Mesenchymal stem cell (in vitro differentiated cells and primary cell): ENCODE measurements at regions not wholly inside any gene's neighbourhood (a gene's known extent, or its start where the extent isn't known, plus 50 kb on each side); places are given as distances from the start of the nearest gene placed in this dataset.
A peak's percentile ranks its signal among the peaks of the same experiment; 100 is the strongest.

ENCODE experiments used
- DNase-seq: peaks from one replicate; pipeline ENCODE4 v3.0.0-alpha.2; 2013
- H2AFZ ChIP-seq: one replicate; pipeline ENCODE4 v1.6.1; 2013; ENCODE audit warnings: low read depth, mild to moderate bottlenecking, control low read depth, inconsistent platforms, low read length, moderate library complexity
- H2AK5ac ChIP-seq: 2 replicates; pipeline ENCODE4 v1.6.1; 2013; ENCODE audit warnings: low read length, moderate library complexity, mild to moderate bottlenecking, inconsistent platforms; ENCODE audit not compliant: severe bottlenecking
- H2BK120ac ChIP-seq: one replicate; pipeline ENCODE4 v1.6.1; 2013; ENCODE audit warnings: low read depth, mild to moderate bottlenecking, inconsistent platforms, low read length, moderate library complexity
- H2BK12ac ChIP-seq, 2 experiments: one replicate each; pipeline ENCODE4 v1.6.1; 2013; ENCODE audit warnings: inconsistent platforms in 2 of 2, low read length in 2 of 2, mild to moderate bottlenecking in 2 of 2, moderate library complexity in 2 of 2, control low read depth in 1 of 2
- H2BK15ac ChIP-seq: one replicate; pipeline ENCODE4 v1.6.1; 2013; ENCODE audit warnings: mild to moderate bottlenecking, low read depth, inconsistent platforms; ENCODE audit not compliant: poor library complexity, severe bottlenecking
- H2BK5ac ChIP-seq: 2 replicates; pipeline ENCODE4 v1.6.1; 2013; ENCODE audit warnings: low read depth, mild to moderate bottlenecking, low read length, control low read depth, inconsistent platforms; ENCODE audit not compliant: poor library complexity, severe bottlenecking
- H3K14ac ChIP-seq, 2 experiments: one replicate each; pipeline ENCODE4 v1.6.1; 2013; ENCODE audit warnings: inconsistent platforms in 2 of 2, low read length in 2 of 2, control low read depth in 1 of 2, mild to moderate bottlenecking in 1 of 2, moderate library complexity in 1 of 2
- H3K18ac ChIP-seq, 2 experiments: one replicate each; pipeline ENCODE4 v1.6.1; 2013; ENCODE audit warnings: inconsistent platforms in 2 of 2, low read length in 2 of 2, control low read depth in 1 of 2, low read depth in 1 of 2, mild to moderate bottlenecking in 1 of 2
- H3K23ac ChIP-seq, 2 experiments: one replicate each; pipeline ENCODE4 v1.6.1; 2013; ENCODE audit warnings: inconsistent platforms in 2 of 2, low read length in 2 of 2, mild to moderate bottlenecking in 2 of 2, moderate library complexity in 2 of 2, control low read depth in 1 of 2
- H3K27ac ChIP-seq: 2 replicates; pipeline ENCODE4 v1.5.1; 2013; ENCODE audit warnings: mild to moderate bottlenecking, moderate library complexity, low read length, control low read depth, inconsistent platforms; ENCODE audit not compliant: poor library complexity, severe bottlenecking
- H3K27me3 ChIP-seq, 2 experiments: 2 replicates each; pipeline versions ENCODE4 v1.6.1 to v1.7.0; 2013; ENCODE audit warnings: low read length in 2 of 2, mild to moderate bottlenecking in 2 of 2, moderate library complexity in 2 of 2, control low read depth in 1 of 2, inconsistent platforms in 1 of 2; ENCODE audit not compliant: control insufficient read depth in 1 of 2, insufficient read depth in 1 of 2
- H3K36me3 ChIP-seq, 2 experiments: 2 replicates each; pipeline versions ENCODE4 v1.6.1 to v1.7.0; 2013; ENCODE audit warnings: low read length in 2 of 2, control low read depth in 1 of 2, inconsistent platforms in 1 of 2, low read depth in 1 of 2, mild to moderate bottlenecking in 1 of 2; ENCODE audit not compliant: insufficient read depth in 2 of 2, control insufficient read depth in 1 of 2
- H3K4ac ChIP-seq, 2 experiments: one replicate each; pipeline ENCODE4 v1.6.1; 2013; ENCODE audit warnings: inconsistent platforms in 2 of 2, low read length in 2 of 2, mild to moderate bottlenecking in 2 of 2, moderate library complexity in 2 of 2, control low read depth in 1 of 2, low read depth in 1 of 2
- H3K4me1 ChIP-seq: 2 replicates; pipeline ENCODE4 v1.6.1; 2013; ENCODE audit warnings: low read depth, low read length, control low read depth; ENCODE audit not compliant: control insufficient read depth, insufficient read depth
- H3K4me2 ChIP-seq: 2 replicates; pipeline ENCODE4 v1.6.1; 2013; ENCODE audit warnings: low read length, mild to moderate bottlenecking, inconsistent platforms; ENCODE audit not compliant: poor library complexity, severe bottlenecking
- H3K4me3 ChIP-seq, 2 experiments: 2 replicates each; pipeline versions ENCODE4 v1.5.1 to v1.7.0; 2013; ENCODE audit warnings: low read length in 2 of 2, mild to moderate bottlenecking in 2 of 2, control low read depth in 1 of 2, low read depth in 1 of 2; ENCODE audit not compliant: insufficient read depth in 1 of 2
- H3K79me1 ChIP-seq: replicated peaks from 2 replicates; pipeline ENCODE4 v1.6.1; 2013; ENCODE audit warnings: mild to moderate bottlenecking, control low read depth, low read length, inconsistent platforms; ENCODE audit not compliant: poor library complexity, severe bottlenecking
- H3K9ac ChIP-seq: 2 replicates; pipeline ENCODE4 v1.7.0; 2013; ENCODE audit warnings: mild to moderate bottlenecking, low read length, moderate library complexity
- H3K9me3 ChIP-seq: 2 replicates; pipeline ENCODE4 v1.7.0; 2013; ENCODE audit warnings: mild to moderate bottlenecking, low read length; ENCODE audit not compliant: control insufficient read depth
- H4K8ac ChIP-seq: one replicate; pipeline ENCODE4 v1.6.1; 2013; ENCODE audit warnings: inconsistent platforms, mild to moderate bottlenecking, low read length, moderate library complexity
- H4K91ac ChIP-seq: one replicate; pipeline ENCODE4 v1.6.1; 2013; ENCODE audit warnings: mild to moderate bottlenecking, low read length, inconsistent platforms
- WGBS: methylation state at CpG from one replicate; pipeline ENCODE4 v1.1.7; 2013; ENCODE audit warnings: mixed read lengths; 5-methylcytosine and 5-hydroxymethylcytosine counted together

GRCh38 chr13:99819967-99820366, 151.6 kb downstream of the ZIC5 start:
- Histone ChIP-seq H3K27me3 (peaks cover 0 to 3% of the 10 kb centered on the region in 2 experiments), H3K9ac (no peak overlapping the region), H2BK15ac (no peak overlapping the region), H3K4me3 (no peak overlapping the region), H4K91ac (no peak overlapping the region), H3K23ac (no peak overlapping the region), H2BK12ac (no peak overlapping the region), H3K18ac (no peak overlapping the region), H3K27ac (no peak overlapping the region), H2BK5ac (no peak overlapping the region), H2AK5ac (no peak overlapping the region), H3K14ac (no peak overlapping the region), H2AFZ (no peak overlapping the region), H3K36me3 (no peaks in the 10 kb centered on the region), H3K79me1 (no peaks in the 10 kb centered on the region), H3K9me3 (peaks cover 3% of the 10 kb centered on the region), H4K8ac (no peak overlapping the region), H2BK120ac (no peak overlapping the region), H3K4ac (no peak overlapping the region), H3K4me2 (no peak overlapping the region), H3K4me1 (no peaks in the 10 kb centered on the region)
- 80% methylated on average over 7 of the region's 7 CpGs for WGBS
- no peak for DNase-seq

DNA sequence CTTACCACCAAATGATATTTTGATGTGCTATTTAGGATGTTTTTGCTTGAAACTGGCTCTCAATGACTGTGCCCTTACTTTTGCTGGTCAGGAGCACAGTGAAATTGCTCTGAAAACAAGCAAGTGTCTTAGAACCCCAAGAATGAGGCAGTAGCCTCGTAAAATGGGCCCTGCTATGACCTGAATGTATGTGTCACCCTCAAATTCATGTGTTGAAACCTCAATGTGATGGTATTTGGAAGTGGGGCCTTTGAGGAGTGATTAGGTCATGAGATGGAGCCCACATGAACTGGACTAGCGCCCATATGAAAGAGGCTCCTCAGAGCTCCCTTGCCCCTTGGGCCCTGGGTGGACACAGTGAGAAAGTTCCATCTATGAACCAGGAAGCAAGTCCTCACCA, 155.2 kb downstream of the ZIC5 start:
- H3K27ac ChIP-seq = no peak overlapping the region
- no peak overlapping the region for H3K23ac ChIP-seq
- no peak overlapping the region for H3K4me2 ChIP-seq
- H3K4me1 ChIP-seq = peaks cover 2% of the 10 kb centered on the region
- H3K4me3 ChIP-seq = no peak overlapping the region
- 58% methylated on average over 2 of the region's 2 CpGs for WGBS
- H3K9me3 ChIP-seq = no peaks in the 10 kb centered on the region
- no peak overlapping the region for H3K14ac ChIP-seq
- no peaks in the 10 kb centered on the region for H3K36me3 ChIP-seq
- H3K4ac ChIP-seq = no peak overlapping the region
- H2BK120ac ChIP-seq = no peak overlapping the region
- no peak overlapping the region for H3K9ac ChIP-seq
- no peak for DNase-seq
- no peak overlapping the region for H2AFZ ChIP-seq
- no peaks in the 10 kb centered on the region for H3K79me1 ChIP-seq
- no peak overlapping the region for H4K91ac ChIP-seq
- peaks cover 0 to 3% of the 10 kb centered on the region in 2 experiments for H3K27me3 ChIP-seq
- no peak overlapping the region for H3K18ac ChIP-seq
- no peak overlapping the region for H4K8ac ChIP-seq
- no peak overlapping the region for H2BK15ac ChIP-seq
- H2BK5ac ChIP-seq = no peak overlapping the region
- H2AK5ac ChIP-seq = no peak overlapping the region
- no peak overlapping the region for H2BK12ac ChIP-seq

GRCh38 chr13:99813336-99814095, 158.1 kb downstream of the ZIC5 start:
- no peak overlapping the region for H3K4ac ChIP-seq
- no peak overlapping the region for H2BK5ac ChIP-seq
- H3K9ac ChIP-seq = no peak overlapping the region
- H2BK12ac ChIP-seq = no peak overlapping the region
- H3K4me2 ChIP-seq = no peak overlapping the region
- peaks cover 0 to 3% of the 10 kb centered on the region in 2 experiments for H3K27me3 ChIP-seq
- no peak overlapping the region for H3K18ac ChIP-seq
- WGBS = 82% methylated on average over 5 of the region's 8 CpGs
- H2AFZ ChIP-seq = no peak overlapping the region
- peak overlapping the region; percentile 66 for H3K27ac ChIP-seq
- H3K14ac ChIP-seq = no peak overlapping the region
- no peak overlapping the region for H2BK120ac ChIP-seq
- no peaks in the 10 kb centered on the region for H3K79me1 ChIP-seq
- no peak overlapping the region for H2BK15ac ChIP-seq
- no peak overlapping the region for H3K23ac ChIP-seq
- H4K91ac ChIP-seq = no peak overlapping the region
- H4K8ac ChIP-seq = no peak overlapping the region
- no peak overlapping the region for H3K4me3 ChIP-seq
- peak overlapping the region; percentile 67 for H2AK5ac ChIP-seq
- H3K36me3 ChIP-seq = no peaks in the 10 kb centered on the region
- H3K9me3 ChIP-seq = no peaks in the 10 kb centered on the region
- no peak for DNase-seq
- H3K4me1 ChIP-seq = peaks cover 14% of the 10 kb centered on the region

GRCh38 chr13:99812625-99813024, 158.9 kb downstream of the ZIC5 start:
- Histone ChIP-seq H2AK5ac (peak overlapping the region; percentile 61), H3K36me3 (no peaks in the 10 kb centered on the region), H2BK15ac (no peak overlapping the region), H3K4me2 (no peak overlapping the region), H4K8ac (no peak overlapping the region), H4K91ac (no peak overlapping the region), H3K27ac (peak overlapping the region; percentile 88), H3K4me1 (peaks cover 14% of the 10 kb centered on the region), H3K9me3 (no peaks in the 10 kb centered on the region), H3K27me3 (no peaks in the 10 kb centered on the region), H3K18ac (no peak overlapping the region), H3K4ac (no peak overlapping the region), H2BK12ac (no peak overlapping the region), H3K14ac (no peak overlapping the region), H2BK120ac (no peak overlapping the region), H3K79me1 (no peaks in the 10 kb centered on the region), H3K4me3 (no peak overlapping the region), H3K9ac (no peak overlapping the region), H2AFZ (no peak overlapping the region), H3K23ac (no peak overlapping the region), H2BK5ac (peak overlapping the region; percentile 68)
- WGBS = 65% methylated on average over 5 of the region's 5 CpGs
- peak; percentile 9 for DNase-seq
